RKO (cell line): ENCODE measurements at regions not wholly inside any gene's neighbourhood (a gene's known extent, or its start where the extent isn't known, plus 50 kb on each side); places are given as distances from the start of the nearest gene placed in this dataset.

Experiments used
- DNase-seq: peaks from one replicate; pipeline ENCODE4 v3.0.0-alpha.2; 2016; ENCODE audit warnings: low spot score

- DNase-seq = no peak
Measured at GRCh38 chr2:15826273-15826717, 114.1 kb upstream of the MYCN start.

GRCh38 chr2:15827001-15827400, 113.3 kb upstream of the MYCN start:
- no peak for DNase-seq

GRCh38 chr2:15828576-15828975, 111.8 kb upstream of the MYCN start:
- DNase-seq = no peak

GRCh38 chr2:15829091-15829801, 111.1 kb upstream of the MYCN start:
- DNase-seq = no peak

- no peak for DNase-seq
Measured at GRCh38 chr2:15829985-15830384, 110.4 kb upstream of the MYCN start.

- no peak for DNase-seq
Measured at GRCh38 chr2:15830937-15831549, 109.3 kb upstream of the MYCN start.

- no peak for DNase-seq
Measured at GRCh38 chr2:15832030-15832709, 108.2 kb upstream of the MYCN start.

- no peak for DNase-seq
Measured at GRCh38 chr2:15832849-15833680, 107.3 kb upstream of the MYCN start.

GRCh38 chr2:15833731-15834130, 106.6 kb upstream of the MYCN start:
- no peak for DNase-seq

- DNase-seq = no peak
Measured at GRCh38 chr2:15834381-15835031, 105.8 kb upstream of the MYCN start.

- no peak for DNase-seq
Measured at GRCh38 chr2:15835991-15836688, 104.2 kb upstream of the MYCN start.

- DNase-seq = no peak
Measured at GRCh38 chr2:15836689-15837610, 103.4 kb upstream of the MYCN start.

GRCh38 chr2:15838481-15839090, 101.8 kb upstream of the MYCN start:
- no peak for DNase-seq

GRCh38 chr2:15839426-15840124, 100.8 kb upstream of the MYCN start:
- DNase-seq = no peak

GRCh38 chr2:15840148-15840547, 100.2 kb upstream of the MYCN start:
- DNase-seq = no peak

GRCh38 chr2:15840969-15841368, 99.4 kb upstream of the MYCN start:
- DNase-seq = no peak

GRCh38 chr2:15841776-15842560, 98.4 kb upstream of the MYCN start:
- DNase-seq = no peak
